GM21423 (cell line): ENCODE measurements at regions not wholly inside any gene's neighbourhood (a gene's known extent, or its start where the extent isn't known, plus 50 kb on each side); places are given as distances from the start of the nearest gene placed in this dataset.
A peak's percentile ranks its signal among the peaks of the same experiment; 100 is the strongest.
"Not testable (repeated sequence)": the region's sequence is repeated elsewhere in the genome, so short reads cannot be mapped to it uniquely, and the experiment has no call there.

Experiments
- ATAC-seq: cut with Tn5 transposase; IDR thresholded peaks from one replicate; pipeline ENCODE4 v1.9.1; 2021; ENCODE audit warnings: mild to moderate bottlenecking, moderate library complexity; ENCODE audit not compliant: unreplicated experiment

DNA sequence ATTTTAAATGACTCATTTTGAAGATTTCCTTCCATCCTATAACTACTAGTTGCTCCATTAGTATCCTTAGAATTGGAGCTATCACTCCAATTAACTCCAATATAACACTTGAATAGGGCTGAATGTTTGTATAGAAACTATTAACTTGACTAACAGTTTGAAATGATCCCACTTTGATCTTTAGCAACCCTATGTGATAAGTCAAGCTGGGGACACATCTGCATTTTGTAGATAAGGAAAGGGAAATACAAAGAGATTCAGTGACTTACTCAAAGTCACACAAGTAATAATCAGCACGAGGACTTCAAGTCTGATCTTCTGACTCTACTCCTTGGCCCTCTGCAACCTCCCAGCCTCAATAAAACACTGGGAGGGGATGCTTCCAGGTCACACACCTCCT is 101.1 kb downstream of the TMEM215 start:
- no peak for ATAC-seq

DNA sequence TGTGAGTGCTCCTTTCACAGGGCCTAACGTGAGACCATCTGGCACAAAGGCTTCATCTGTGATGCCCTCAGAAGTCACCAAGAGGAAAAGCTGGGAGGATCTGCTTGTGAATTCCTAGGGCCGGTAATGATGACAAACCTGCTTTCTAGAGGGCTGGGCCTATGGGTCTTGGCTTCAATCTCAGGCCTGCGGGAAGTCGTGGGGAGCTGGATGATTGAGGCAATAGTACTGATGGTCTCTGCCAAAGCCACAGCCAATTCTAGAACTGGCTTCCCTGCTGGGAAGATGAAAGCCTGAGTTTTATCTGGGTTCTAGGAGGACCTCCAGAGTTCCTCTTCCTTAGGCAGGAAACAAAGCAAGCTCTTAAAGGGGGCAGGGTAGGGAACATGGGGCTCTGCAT is 102.7 kb downstream of the TMEM215 start:
- ATAC-seq = no peak

DNA sequence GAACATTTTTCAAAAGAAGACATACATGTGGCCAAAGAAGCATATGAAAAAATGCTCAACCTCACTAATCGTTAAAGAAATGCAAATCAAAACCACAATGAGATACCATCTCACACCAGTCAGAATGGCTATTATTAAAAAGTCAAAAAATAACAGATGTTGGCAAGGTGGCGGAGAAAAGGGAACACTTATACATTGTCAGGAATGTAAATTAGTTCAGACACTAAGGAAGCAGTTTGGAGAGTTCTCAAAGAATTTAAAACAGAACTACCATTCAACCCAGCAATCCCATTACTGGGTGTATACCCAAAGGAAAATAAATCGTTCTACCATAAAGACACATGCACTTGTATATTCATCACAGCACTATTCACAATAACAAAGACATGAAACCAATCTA is 106.9 kb downstream of the APTX start:
- ATAC-seq = not testable (repeated sequence)

DNA sequence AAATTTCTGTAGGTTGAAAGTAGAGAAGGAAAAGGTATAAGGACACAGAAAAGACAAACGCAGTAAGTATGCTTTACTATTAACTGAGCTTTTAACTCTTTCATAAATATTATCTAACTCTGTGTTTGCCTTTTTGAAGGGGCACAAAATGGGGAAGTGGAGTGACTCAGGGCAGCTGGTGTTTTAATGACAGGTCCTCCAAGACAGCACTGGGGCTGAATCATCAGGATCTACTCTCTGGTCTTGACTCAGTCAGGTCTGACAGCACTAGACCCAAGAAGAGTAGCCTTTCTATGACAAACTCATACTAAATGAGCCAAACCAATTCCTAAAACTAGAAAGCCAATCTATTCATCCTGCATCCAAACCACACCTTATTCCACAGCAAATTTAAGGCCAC is 102.2 kb downstream of the APTX start:
- ATAC-seq = no peak

DNA sequence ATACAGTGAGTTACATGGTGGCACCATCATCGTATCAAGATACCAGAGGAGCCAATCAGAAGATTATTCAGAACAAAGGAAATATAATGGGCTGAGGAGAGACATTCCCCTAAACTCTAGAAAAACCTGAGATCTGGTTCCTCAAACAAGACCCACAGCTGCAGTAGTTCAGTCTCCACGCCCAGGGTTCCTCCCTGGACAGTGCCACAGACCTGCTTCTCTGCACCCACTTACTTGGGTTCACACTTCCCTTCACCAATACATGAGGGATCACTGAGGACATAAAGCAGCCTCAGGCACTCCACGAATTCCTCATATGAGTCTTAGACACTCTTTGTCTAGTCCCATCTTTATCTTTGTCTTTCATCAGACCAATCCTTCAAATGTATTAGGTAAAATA is 101.7 kb downstream of the APTX start:
- ATAC-seq = no peak

DNA sequence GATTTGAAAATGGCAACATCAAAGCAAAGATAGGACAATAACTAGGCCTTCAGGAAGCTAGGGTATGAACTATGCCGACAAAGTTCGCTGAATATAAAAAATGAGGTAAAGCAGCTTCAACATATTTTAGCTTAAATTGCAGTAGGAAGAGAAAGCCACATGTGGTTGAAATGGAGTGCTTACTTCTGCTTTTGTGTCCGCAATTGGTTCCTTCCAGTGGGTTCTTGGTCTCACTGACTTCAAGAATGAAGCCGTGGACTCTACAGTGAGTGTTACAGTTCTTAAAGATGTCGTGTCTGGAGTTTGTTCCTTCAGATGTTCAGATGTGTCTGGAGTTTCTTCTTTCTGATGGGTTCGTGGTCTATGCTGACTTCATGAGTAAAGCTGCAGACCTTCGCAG is 95.2 kb downstream of the APTX start:
- peak; percentile 95 for ATAC-seq

DNA sequence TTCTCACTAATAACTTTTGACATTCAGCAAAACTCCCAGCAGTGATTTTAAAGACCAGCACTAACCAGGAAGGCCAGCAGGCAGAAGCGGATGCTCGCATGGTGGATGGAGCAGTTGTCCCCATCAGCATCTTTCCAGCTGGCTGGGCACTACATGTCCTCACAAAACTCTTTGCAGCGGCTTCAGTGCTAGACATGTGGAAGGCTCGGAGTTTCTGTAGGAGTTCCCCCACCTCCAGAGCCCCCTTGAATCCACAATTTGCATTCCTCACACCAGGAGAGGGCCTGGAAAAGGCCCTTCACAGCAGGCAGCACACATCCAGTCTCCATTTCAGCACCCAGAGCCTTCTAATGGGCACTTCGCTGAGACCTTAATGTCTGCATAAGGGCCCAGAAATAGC is 85.6 kb downstream of the APTX start:
- ATAC-seq = no peak

DNA sequence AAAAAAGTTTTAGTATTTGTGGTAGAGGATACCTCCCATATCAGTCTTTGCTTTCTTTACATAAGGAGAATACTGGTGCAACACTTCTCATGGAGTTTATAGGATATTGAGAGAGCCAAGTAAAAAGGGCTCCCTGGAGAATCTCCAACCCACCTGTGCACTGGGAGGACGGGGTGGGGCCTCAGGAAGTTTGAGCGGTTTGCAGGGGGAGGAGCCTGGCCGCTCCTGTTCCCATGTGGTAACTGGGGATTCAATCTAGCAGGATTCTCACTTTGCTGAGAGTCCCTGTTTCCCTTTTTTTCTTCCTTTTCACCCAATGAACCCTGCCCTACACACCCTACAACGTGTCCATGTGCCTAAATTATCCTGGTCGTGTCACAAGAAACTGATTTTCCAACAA is 82.8 kb downstream of the APTX start:
- ATAC-seq = no peak
